ENCODE measurements at regions not wholly inside any gene's neighbourhood (a gene's known extent, or its start where the extent isn't known, plus 50 kb on each side); places are given as distances from the start of the nearest gene placed in this dataset.

DNA sequence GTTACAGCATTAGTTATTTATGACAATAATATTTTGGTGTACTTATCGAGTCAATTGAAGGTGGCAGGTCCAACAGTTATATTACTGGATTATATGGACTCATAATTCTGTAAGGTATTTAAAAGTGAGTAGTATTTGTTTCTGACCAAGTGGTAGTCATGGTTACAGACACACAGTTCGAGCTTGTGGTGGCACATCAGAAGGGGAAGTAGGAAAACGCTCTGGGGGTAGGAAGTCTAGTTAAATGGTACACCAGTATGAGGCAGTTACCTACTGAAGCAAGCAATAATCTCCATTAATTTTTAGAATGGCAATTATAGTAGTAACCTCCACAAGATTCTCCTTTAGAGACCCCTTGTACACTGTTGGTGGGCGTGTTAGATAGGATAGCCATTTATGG lies 541.2 kb downstream of the ETV1 start:
- Histone ChIP-seq H3K27ac (ENCODE audit: control insufficient read depth, insufficient read depth) (no peak overlapping the region), H3K4me3 (no peak overlapping the region), H3K9ac (ENCODE audit: control insufficient read depth, insufficient read depth, low read length) (no peak overlapping the region), H2AFZ (ENCODE audit: control insufficient read depth, low read depth, low read length) (no peak overlapping the region), H3K9me3 (replicated peaks; ENCODE audit: control insufficient read depth, insufficient read depth, low read length) (no peaks in the 10 kb centered on the region), H3K4me1 (ENCODE audit: control insufficient read depth, insufficient read depth, low read length) (no peaks in the 10 kb centered on the region), H3K79me2 (ENCODE audit: control insufficient read depth, insufficient read depth, low read length) (no peaks in the 10 kb centered on the region), H3K36me3 (ENCODE audit: control insufficient read depth in 2 of 2, insufficient read depth in 2 of 2, low read length in 1 of 2) (no peaks in the 10 kb centered on the region), H3K27me3 (replicated peaks in 1 of 2; ENCODE audit: control insufficient read depth in 2 of 2, insufficient read depth in 2 of 2, low read length in 1 of 2) (no peaks in the 10 kb centered on the region), H3K4me2 (ENCODE audit: control insufficient read depth, insufficient read depth) (no peak overlapping the region), H4K20me1 (ENCODE audit: control insufficient read depth, insufficient read depth) (no peaks in the 10 kb centered on the region)
- ATAC-seq, result peak; percentile 71
- in situ Hi-C loops (cut with MboI), result no loop called here
- ChIA-PET CTCF (no interaction called here), RAD21 (ENCODE audit: unreplicated experiment) (no interaction called here), SMC1A (ENCODE audit: uncharacterized antibody, unreplicated experiment) (interaction anchor here (0.7 kb wide), 1 partner anchor 1163 kb away, joined by 3 read pairs; no protein-coding TSS in a partner anchor), POLR2A (no interaction called here)
- no peak for DNase-seq (ENCODE audit: low read depth, low spot score)
- 10% methylated on average over 4 of the region's 4 CpGs for WGBS (ENCODE audit: insufficient coverage, insufficient replicate concordance, low lambda C conversion rate, missing lambda C conversion rate)
- no TSS peak for BruUV-seq (replicated peaks)
- TF ChIP-seq TAF1 (IDR thresholded peaks at IDR 0.05; ENCODE audit: borderline replicate concordance, low read depth, low read length) (no peak), BMI1 (IDR thresholded peaks at IDR 0.05; ENCODE audit: borderline replicate concordance) (peak; percentile 78)
- no peak for FAIRE-seq
- intact Hi-C loops (cut with micrococcal nuclease; ENCODE audit: unreplicated experiment), result no loop called here

DNA sequence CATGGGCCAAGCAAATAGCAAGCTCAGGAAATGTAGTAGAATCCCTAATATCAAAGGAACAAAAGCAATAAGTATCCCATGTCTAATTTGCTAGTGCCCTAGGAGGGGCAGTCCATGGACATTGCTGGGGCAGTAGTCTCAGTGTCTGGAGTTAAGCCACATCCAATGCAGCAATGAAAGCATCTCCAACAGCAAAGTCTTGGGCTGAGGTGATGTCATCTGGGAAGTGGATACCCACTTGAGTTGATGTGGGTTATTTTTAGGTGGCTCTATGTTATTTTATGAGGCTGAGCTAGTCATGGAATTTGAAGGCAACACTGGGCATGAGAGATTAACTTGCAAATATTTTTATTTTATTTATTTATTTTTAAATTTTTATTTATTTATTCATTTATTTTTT lies 540.0 kb downstream of the ETV1 start:
- no peaks in the 10 kb centered on the region for H4K20me1 ChIP-seq (ENCODE audit: control insufficient read depth, insufficient read depth)
- in situ Hi-C loops (cut with MboI) (no loop called here), intact Hi-C loops (cut with micrococcal nuclease; ENCODE audit: unreplicated experiment) (no loop called here)
- H2AFZ ChIP-seq (ENCODE audit: control insufficient read depth, low read depth, low read length), result no peak overlapping the region
- ChIA-PET RAD21 (ENCODE audit: unreplicated experiment) (no interaction called here), SMC1A (ENCODE audit: uncharacterized antibody, unreplicated experiment) (no interaction called here), POLR2A (no interaction called here), CTCF (no interaction called here)
- H3K9me3 ChIP-seq (replicated peaks; ENCODE audit: control insufficient read depth, insufficient read depth, low read length), result no peaks in the 10 kb centered on the region
- ATAC-seq (no peak), FAIRE-seq (no peak), DNase-seq (ENCODE audit: low read depth, low spot score) (no peak)
- TF ChIP-seq RB1 (IDR thresholded peaks at IDR 0.05; ENCODE audit: borderline replicate concordance), result no peak
- no peak overlapping the region for H3K4me3 ChIP-seq
- no peak overlapping the region for H3K4me2 ChIP-seq (ENCODE audit: control insufficient read depth, insufficient read depth)
- H3K27me3 ChIP-seq (replicated peaks in 1 of 2; ENCODE audit: control insufficient read depth in 2 of 2, insufficient read depth in 2 of 2, low read length in 1 of 2), result no peaks in the 10 kb centered on the region
- H3K27ac ChIP-seq (ENCODE audit: control insufficient read depth, insufficient read depth), result no peak overlapping the region
- no TSS peak for BruUV-seq (replicated peaks)
- no peaks in the 10 kb centered on the region for H3K4me1 ChIP-seq (ENCODE audit: control insufficient read depth, insufficient read depth, low read length)
- H3K36me3 ChIP-seq (ENCODE audit: control insufficient read depth in 2 of 2, insufficient read depth in 2 of 2, low read length in 1 of 2), result no peaks in the 10 kb centered on the region
- H3K9ac ChIP-seq (ENCODE audit: control insufficient read depth, insufficient read depth, low read length), result no peak overlapping the region
- no peaks in the 10 kb centered on the region for H3K79me2 ChIP-seq (ENCODE audit: control insufficient read depth, insufficient read depth, low read length)

Data from GM12878 (cell line).